Fibroblast of villous mesenchyme (primary cell): ENCODE measurements at regions not wholly inside any gene's neighbourhood (a gene's known extent, or its start where the extent isn't known, plus 50 kb on each side); places are given as distances from the start of the nearest gene placed in this dataset.
"Not testable (repeated sequence)": the region's sequence is repeated elsewhere in the genome, so short reads cannot be mapped to it uniquely, and the experiment has no call there.

Source experiments
- DNase-seq: peaks from one replicate; pipeline ENCODE4 v3.0.0-alpha.2; 2010; ENCODE audit warnings: low read depth
- H3K4me3 ChIP-seq: 2 replicates; pipeline ENCODE4 v1.5.1; 2011; ENCODE audit warnings: low read depth, mild to moderate bottlenecking, low read length
- CTCF ChIP-seq: IDR thresholded peaks from 2 replicates; pipeline ENCODE4 v1.5.1; 2012; ENCODE audit warnings: low read depth, mild to moderate bottlenecking, low read length; ENCODE audit not compliant: insufficient read depth

DNA sequence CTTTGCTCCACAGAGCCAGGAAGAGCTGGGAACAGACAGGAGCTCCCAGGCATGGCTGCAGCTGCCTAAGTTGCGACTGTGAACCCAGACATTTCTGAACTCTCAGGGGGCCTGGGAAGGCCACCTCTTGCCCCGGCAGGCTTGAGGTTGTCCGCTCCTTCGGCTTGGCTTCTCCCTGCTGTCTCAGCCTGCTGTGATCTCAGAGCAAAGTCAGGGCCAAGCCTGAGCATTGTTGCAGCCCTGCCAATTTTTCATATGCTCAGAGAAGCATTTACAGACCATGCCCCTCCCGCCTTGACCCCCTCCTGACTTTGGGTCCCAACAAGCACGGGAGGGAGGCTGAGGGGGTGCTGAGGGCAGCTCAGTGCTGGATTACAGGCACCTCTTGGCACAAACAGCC lies 1439.1 kb upstream of the FLRT2 start:
- DNase-seq = no peak
- no peak overlapping the region for H3K4me3 ChIP-seq
- no peak for TF ChIP-seq CTCF

- TF ChIP-seq CTCF = no peak
- no peak for DNase-seq
- no peak overlapping the region for H3K4me3 ChIP-seq
Measured at GRCh38 chr14:84095681-84096080, 1434.3 kb upstream of the FLRT2 start.

GRCh38 chr14:84098261-84098660 lies 1431.7 kb upstream of the FLRT2 start:
- no peak for DNase-seq
- TF ChIP-seq CTCF = no peak
- no peak overlapping the region for H3K4me3 ChIP-seq

DNA sequence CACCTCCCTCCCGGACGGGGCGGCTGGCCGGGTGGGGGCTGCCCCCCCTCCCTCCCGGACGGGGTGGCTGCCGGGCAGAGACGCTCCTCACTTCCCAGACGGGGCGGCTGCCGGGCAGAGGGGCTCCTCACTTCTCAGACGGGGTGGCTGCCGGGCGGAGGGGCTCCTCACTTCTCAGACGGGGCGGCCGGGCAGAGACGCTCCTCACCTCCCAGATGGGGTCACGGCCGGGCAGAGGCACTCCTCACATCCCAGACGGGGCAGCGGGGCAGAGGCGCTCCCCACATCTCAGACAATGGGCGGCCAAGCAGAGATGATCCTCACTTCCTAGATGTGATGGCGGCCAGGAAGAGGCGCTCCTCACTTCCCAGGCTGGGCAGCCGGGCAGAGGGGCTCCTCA lies 1430.4 kb upstream of the FLRT2 start:
- not testable (repeated sequence) for DNase-seq, H3K4me3 ChIP-seq

- no peak for TF ChIP-seq CTCF
- no peak overlapping the region for H3K4me3 ChIP-seq
- no peak for DNase-seq
Measured at GRCh38 chr14:84107835-84108343, 1422.1 kb upstream of the FLRT2 start.

GRCh38 chr14:84108746-84109457 lies 1421.0 kb upstream of the FLRT2 start:
- no peak overlapping the region for H3K4me3 ChIP-seq
- DNase-seq = no peak
- TF ChIP-seq CTCF = no peak

- DNase-seq = no peak
- no peak for TF ChIP-seq CTCF
- H3K4me3 ChIP-seq = no peak overlapping the region
Measured at GRCh38 chr14:84112589-84112988, 1417.4 kb upstream of the FLRT2 start.
